Activated T-helper 1 cell treated with anti-CD3 and anti-CD28 coated beads, Interleukin-12 subunit alpha, Interleukin-12 subunit beta, Interleukin-2, Interleukin-4 antibody, amounts not matched to agents 30 ng/mL and 10 ng/mL and 1 ng/mL, durations not matched to agents 14 hours and 24 hours and 36 hours (primary cell): ENCODE measurements at regions not wholly inside any gene's neighbourhood (a gene's known extent, or its start where the extent isn't known, plus 50 kb on each side); places are given as distances from the start of the nearest gene placed in this dataset.

Source experiments
- DNase-seq: peaks from one replicate; pipeline ENCODE4 v3.0.0; 2021; ENCODE audit warnings: low spot score
- H3K27ac Mint-ChIP-seq: one replicate; pipeline ENCODE4 v1.8.0; 2021; ENCODE audit warnings: mild to moderate bottlenecking, mixed read lengths
- H3K27me3 Mint-ChIP-seq: one replicate; pipeline ENCODE4 v1.8.0; 2022; ENCODE audit warnings: mild to moderate bottlenecking, moderate library complexity, mixed read lengths; ENCODE audit not compliant: insufficient read depth
- H3K36me3 Mint-ChIP-seq: one replicate; pipeline ENCODE4 v1.8.0; 2021; ENCODE audit warnings: low read depth, mixed read lengths
- H3K4me1 Mint-ChIP-seq: one replicate; pipeline ENCODE4 v1.8.0; 2021; ENCODE audit warnings: low read depth, mixed read lengths
- H3K4me3 Mint-ChIP-seq: one replicate; pipeline ENCODE4 v1.8.0; 2021; ENCODE audit warnings: mild to moderate bottlenecking, moderate library complexity, mixed read lengths
- H3K9me3 Mint-ChIP-seq: one replicate; pipeline ENCODE4 v1.8.0; 2021; ENCODE audit warnings: mixed read lengths
- intact Hi-C: fragments of 100-400 bp; cut with micrococcal nuclease; formaldehyde crosslinking; loops from one replicate; pipeline ENCODE4 v1.15.1; 2024

GRCh38 chr6:126531840-126532239 lies 191.9 kb downstream of the CENPW start:
- Mint-ChIP-seq H3K27ac (no peak overlapping the region), H3K4me3 (no peak overlapping the region), H3K36me3 (no peaks in the 10 kb centered on the region), H3K9me3 (no peaks in the 10 kb centered on the region), H3K27me3 (peaks cover 5% of the 10 kb centered on the region), H3K4me1 (no peaks in the 10 kb centered on the region)
- DNase-seq = no peak
- intact Hi-C loops = no loop called here

GRCh38 chr6:126534401-126534800 lies 194.5 kb downstream of the CENPW start:
- no peaks in the 10 kb centered on the region for H3K36me3 Mint-ChIP-seq
- no peak for DNase-seq
- H3K4me3 Mint-ChIP-seq = no peak overlapping the region
- intact Hi-C loops = no loop called here
- H3K9me3 Mint-ChIP-seq = no peaks in the 10 kb centered on the region
- peaks cover 2% of the 10 kb centered on the region for H3K27me3 Mint-ChIP-seq
- no peak overlapping the region for H3K27ac Mint-ChIP-seq
- no peaks in the 10 kb centered on the region for H3K4me1 Mint-ChIP-seq

- Mint-ChIP-seq H3K27ac (no peak overlapping the region), H3K4me3 (no peak overlapping the region), H3K27me3 (peaks cover 2% of the 10 kb centered on the region), H3K9me3 (no peaks in the 10 kb centered on the region), H3K36me3 (no peaks in the 10 kb centered on the region), H3K4me1 (no peaks in the 10 kb centered on the region)
- intact Hi-C loops = no loop called here
- DNase-seq = no peak
Measured at GRCh38 chr6:126535138-126535537, 195.2 kb downstream of the CENPW start.

GRCh38 chr6:126535595-126535994 lies 195.7 kb downstream of the CENPW start:
- intact Hi-C loops = no loop called here
- no peaks in the 10 kb centered on the region for H3K4me1 Mint-ChIP-seq
- no peak overlapping the region for H3K4me3 Mint-ChIP-seq
- no peaks in the 10 kb centered on the region for H3K36me3 Mint-ChIP-seq
- no peak for DNase-seq
- peaks cover 2% of the 10 kb centered on the region for H3K27me3 Mint-ChIP-seq
- no peaks in the 10 kb centered on the region for H3K9me3 Mint-ChIP-seq
- no peak overlapping the region for H3K27ac Mint-ChIP-seq

- H3K4me3 Mint-ChIP-seq = no peak overlapping the region
- H3K36me3 Mint-ChIP-seq = no peaks in the 10 kb centered on the region
- DNase-seq = no peak
- H3K27ac Mint-ChIP-seq = no peak overlapping the region
- intact Hi-C loops = no loop called here
- peaks cover 2% of the 10 kb centered on the region for H3K27me3 Mint-ChIP-seq
- H3K9me3 Mint-ChIP-seq = no peaks in the 10 kb centered on the region
- H3K4me1 Mint-ChIP-seq = no peaks in the 10 kb centered on the region
Measured at GRCh38 chr6:126537061-126537816, 197.3 kb downstream of the CENPW start.

GRCh38 chr6:126539022-126539421 lies 199.1 kb downstream of the CENPW start:
- no peaks in the 10 kb centered on the region for H3K36me3 Mint-ChIP-seq
- intact Hi-C loops = no loop called here

GRCh38 chr6:126540161-126540560 lies 200.2 kb downstream of the CENPW start:
- Mint-ChIP-seq H3K36me3 (no peaks in the 10 kb centered on the region), H3K4me1 (no peaks in the 10 kb centered on the region), H3K27ac (no peak overlapping the region)

More at GRCh38 chr6:126539022-126539421, 199.1 kb downstream of the CENPW start:
- DNase-seq = no peak
- H3K9me3 Mint-ChIP-seq = no peaks in the 10 kb centered on the region
- no peaks in the 10 kb centered on the region for H3K4me1 Mint-ChIP-seq
- H3K4me3 Mint-ChIP-seq = no peak overlapping the region
- H3K27ac Mint-ChIP-seq = no peak overlapping the region
- peaks cover 2% of the 10 kb centered on the region for H3K27me3 Mint-ChIP-seq

GRCh38 chr6:126541806-126542491 lies 202.0 kb downstream of the CENPW start:
- no peaks in the 10 kb centered on the region for H3K9me3 Mint-ChIP-seq
- H3K27ac Mint-ChIP-seq = no peak overlapping the region
- intact Hi-C loops = no loop called here
- H3K27me3 Mint-ChIP-seq = no peaks in the 10 kb centered on the region
- no peaks in the 10 kb centered on the region for H3K4me1 Mint-ChIP-seq
- H3K4me3 Mint-ChIP-seq = no peak overlapping the region
- no peaks in the 10 kb centered on the region for H3K36me3 Mint-ChIP-seq
- no peak for DNase-seq

More at GRCh38 chr6:126540161-126540560, 200.2 kb downstream of the CENPW start:
- intact Hi-C loops = no loop called here
- Mint-ChIP-seq H3K9me3 (no peaks in the 10 kb centered on the region), H3K4me3 (no peak overlapping the region), H3K27me3 (peaks cover 2% of the 10 kb centered on the region)
- DNase-seq = no peak

GRCh38 chr6:126546541-126547120 lies 206.7 kb downstream of the CENPW start:
- peaks cover 2% of the 10 kb centered on the region for H3K27me3 Mint-ChIP-seq
- DNase-seq = no peak
- no peak overlapping the region for H3K27ac Mint-ChIP-seq
- no peaks in the 10 kb centered on the region for H3K9me3 Mint-ChIP-seq
- no peaks in the 10 kb centered on the region for H3K4me1 Mint-ChIP-seq
- intact Hi-C loops = no loop called here
- no peaks in the 10 kb centered on the region for H3K36me3 Mint-ChIP-seq
- H3K4me3 Mint-ChIP-seq = no peak overlapping the region

- Mint-ChIP-seq H3K27ac (no peak overlapping the region), H3K9me3 (no peaks in the 10 kb centered on the region), H3K36me3 (no peaks in the 10 kb centered on the region), H3K4me1 (no peaks in the 10 kb centered on the region), H3K27me3 (peaks cover 2% of the 10 kb centered on the region), H3K4me3 (no peak overlapping the region)
- no peak for DNase-seq
- intact Hi-C loops = no loop called here
Measured at GRCh38 chr6:126548300-126548699, 208.4 kb downstream of the CENPW start.

GRCh38 chr6:126550323-126550722 lies 210.4 kb downstream of the CENPW start:
- H3K4me1 Mint-ChIP-seq = no peaks in the 10 kb centered on the region
- no peaks in the 10 kb centered on the region for H3K36me3 Mint-ChIP-seq
- H3K9me3 Mint-ChIP-seq = no peaks in the 10 kb centered on the region
- H3K27me3 Mint-ChIP-seq = peaks cover 2% of the 10 kb centered on the region
- DNase-seq = no peak
- no peak overlapping the region for H3K4me3 Mint-ChIP-seq
- no peak overlapping the region for H3K27ac Mint-ChIP-seq
- intact Hi-C loops = no loop called here

- intact Hi-C loops = no loop called here
- peaks cover 2% of the 10 kb centered on the region for H3K27me3 Mint-ChIP-seq
- DNase-seq = no peak
- H3K4me3 Mint-ChIP-seq = no peak overlapping the region
- no peak overlapping the region for H3K27ac Mint-ChIP-seq
- H3K9me3 Mint-ChIP-seq = no peaks in the 10 kb centered on the region
- H3K36me3 Mint-ChIP-seq = no peaks in the 10 kb centered on the region
- H3K4me1 Mint-ChIP-seq = no peaks in the 10 kb centered on the region
Measured at GRCh38 chr6:126551832-126552231, 211.9 kb downstream of the CENPW start.

GRCh38 chr6:126553854-126554253 lies 213.9 kb downstream of the CENPW start:
- H3K36me3 Mint-ChIP-seq = no peaks in the 10 kb centered on the region
- intact Hi-C loops = no loop called here
- no peak for DNase-seq
- H3K27ac Mint-ChIP-seq = no peak overlapping the region
- H3K4me3 Mint-ChIP-seq = no peak overlapping the region
- no peaks in the 10 kb centered on the region for H3K4me1 Mint-ChIP-seq
- H3K9me3 Mint-ChIP-seq = no peaks in the 10 kb centered on the region
- H3K27me3 Mint-ChIP-seq = peaks cover 2% of the 10 kb centered on the region
